ENCODE measurements at regions not wholly inside any gene's neighbourhood (a gene's known extent, or its start where the extent isn't known, plus 50 kb on each side); places are given as distances from the start of the nearest gene placed in this dataset.

DNA sequence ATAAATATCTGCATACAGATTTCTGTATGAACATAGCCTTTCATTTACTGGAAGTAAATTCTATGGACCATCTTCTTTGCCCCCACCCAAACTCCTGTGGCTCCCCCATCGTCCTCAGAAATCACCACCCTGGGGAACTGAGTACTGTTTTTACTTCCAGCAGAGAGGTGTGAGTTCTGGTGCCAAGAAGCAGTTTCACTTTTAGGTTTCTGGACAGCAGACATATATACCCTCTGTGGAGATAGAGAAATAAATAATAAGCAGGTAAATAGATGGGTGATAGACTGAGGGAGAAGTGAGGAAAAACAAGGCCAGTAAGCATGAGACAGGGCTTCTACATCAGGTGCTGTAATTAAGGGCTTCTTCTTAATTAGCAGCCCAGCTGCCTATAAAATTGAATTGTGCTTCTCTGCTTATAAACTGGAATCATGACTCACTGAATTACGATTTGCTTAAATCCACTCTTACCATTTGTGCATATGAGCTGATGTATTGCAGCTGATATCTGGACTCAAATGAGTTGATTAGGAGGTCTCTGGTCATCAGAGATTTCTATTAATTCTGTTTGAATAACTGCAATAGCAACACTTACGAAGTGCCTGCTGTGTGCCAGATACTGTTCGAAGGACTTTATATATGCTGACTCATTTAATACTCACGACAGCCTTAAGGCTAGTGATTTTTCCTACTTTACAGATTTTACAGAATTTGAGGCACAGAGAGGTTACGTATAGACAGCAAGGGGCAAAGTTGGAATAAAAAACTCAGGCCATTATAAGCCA lies 60.8 kb upstream of the DHX15 start:
- H3K4me2 ChIP-seq (ENCODE audit: low read depth, low read length) = peak overlapping the region; percentile 12; the same call in 1 of the 2 replicates

DNA sequence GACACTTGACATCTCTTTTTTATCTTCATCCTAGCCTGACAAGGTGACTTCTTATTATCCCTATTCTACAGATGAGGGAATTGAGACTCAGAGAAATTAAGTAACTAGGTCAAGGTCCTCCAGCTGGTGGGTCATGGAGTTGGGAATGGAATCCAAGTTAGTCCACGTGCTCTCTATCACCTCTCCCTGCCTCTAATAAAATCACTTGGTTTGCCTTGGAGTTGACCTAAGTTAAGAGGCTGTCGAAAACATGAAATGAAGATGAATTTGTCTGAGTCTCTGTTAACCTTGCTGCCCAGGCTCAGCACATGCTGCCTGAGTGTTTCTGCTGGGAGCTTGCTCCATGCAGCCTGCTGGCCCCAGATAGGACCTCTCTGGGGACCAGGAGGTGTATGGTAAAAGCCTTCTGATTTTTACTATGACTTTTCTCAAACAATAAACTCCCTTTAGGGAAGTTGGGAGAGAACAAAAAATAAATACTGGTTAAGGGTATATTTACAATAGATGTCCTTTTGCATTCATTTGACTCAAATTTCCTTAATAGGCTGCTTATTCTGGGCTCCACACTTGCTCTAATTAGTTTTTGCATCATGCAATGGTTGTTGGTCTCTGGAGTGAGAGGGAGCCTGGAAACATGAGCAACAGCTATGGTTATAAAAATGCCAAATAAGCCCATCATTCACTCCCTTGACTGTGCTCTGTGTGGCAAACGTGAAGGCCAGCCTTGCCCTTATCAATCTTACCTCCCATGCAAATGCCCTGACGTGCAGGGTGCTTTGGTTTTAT lies 61.6 kb upstream of the DHX15 start:
- Histone ChIP-seq H3K27me3 (replicated peaks; ENCODE audit: insufficient read depth, low read length) (no peaks in the 10 kb centered on the region), H2AFZ (ENCODE audit: low read length) (no peak overlapping the region), H3K27ac (ENCODE audit: low read length) (no peak overlapping the region), H3K4me2 (ENCODE audit: low read depth, low read length) (no peak overlapping the region), H3K36me3 (replicated peaks; ENCODE audit: insufficient read depth, low read length) (no peaks in the 10 kb centered on the region), H3K79me2 (ENCODE audit: low read length) (no peaks in the 10 kb centered on the region), H3K4me1 (ENCODE audit: low read length) (no peaks in the 10 kb centered on the region), H3F3A (ENCODE audit: insufficient read depth, low read length) (no peaks in the 10 kb centered on the region), H3K9ac (ENCODE audit: low read length) (no peak overlapping the region), H3K9me3 (replicated peaks; ENCODE audit: insufficient read depth, low read length) (no peaks in the 10 kb centered on the region), H4K20me1 (ENCODE audit: insufficient read depth, low read length) (no peaks in the 10 kb centered on the region), H3K9me2 (replicated peaks; ENCODE audit: insufficient read depth, low read length) (no peaks in the 10 kb centered on the region), H3K4me3 (ENCODE audit: low read length) (no peak overlapping the region)
- no peak for TF ChIP-seq EZH2 (optimal IDR thresholded peaks at IDR 0.05; ENCODE audit: low read depth, low read length)
- TF ChIP-seq EZH2phosphoT487 (IDR thresholded peaks at IDR 0.05; ENCODE audit: low read length) = no peak
- TF ChIP-seq CTCF (IDR thresholded peaks at IDR 0.05; ENCODE audit: low read length) = no peak
- DNase-seq = no peak

More for the DNA sequence above, 60.8 kb upstream of the DHX15 start:
- Histone ChIP-seq H3F3A (ENCODE audit: insufficient read depth, low read length) (no peaks in the 10 kb centered on the region), H3K36me3 (replicated peaks; ENCODE audit: insufficient read depth, low read length) (no peaks in the 10 kb centered on the region), H3K9me2 (replicated peaks; ENCODE audit: insufficient read depth, low read length) (no peaks in the 10 kb centered on the region), H3K4me1 (ENCODE audit: low read length) (no peaks in the 10 kb centered on the region), H3K9ac (ENCODE audit: low read length) (no peak overlapping the region), H3K27me3 (replicated peaks; ENCODE audit: insufficient read depth, low read length) (no peaks in the 10 kb centered on the region), H3K9me3 (replicated peaks; ENCODE audit: insufficient read depth, low read length) (no peaks in the 10 kb centered on the region), H3K4me3 (ENCODE audit: low read length) (no peak overlapping the region), H3K79me2 (ENCODE audit: low read length) (no peaks in the 10 kb centered on the region), H2AFZ (ENCODE audit: low read length) (no peak overlapping the region), H3K27ac (ENCODE audit: low read length) (no peak overlapping the region), H4K20me1 (ENCODE audit: insufficient read depth, low read length) (no peaks in the 10 kb centered on the region)
- no peak for DNase-seq
- TF ChIP-seq CTCF (IDR thresholded peaks at IDR 0.05; ENCODE audit: low read length) (no peak), EZH2 (optimal IDR thresholded peaks at IDR 0.05; ENCODE audit: low read depth, low read length) (no peak), EZH2phosphoT487 (IDR thresholded peaks at IDR 0.05; ENCODE audit: low read length) (no peak)

GRCh38 chr4:24646798-24647460 lies 62.6 kb upstream of the DHX15 start:
- H2AFZ ChIP-seq (ENCODE audit: low read length) = no peak overlapping the region
- H3K9me3 ChIP-seq (replicated peaks; ENCODE audit: insufficient read depth, low read length) = no peaks in the 10 kb centered on the region
- H3K36me3 ChIP-seq (replicated peaks; ENCODE audit: insufficient read depth, low read length) = no peaks in the 10 kb centered on the region
- DNase-seq = no peak
- no peak overlapping the region for H3K27ac ChIP-seq (ENCODE audit: low read length)
- no peaks in the 10 kb centered on the region for H3K79me2 ChIP-seq (ENCODE audit: low read length)
- H3F3A ChIP-seq (ENCODE audit: insufficient read depth, low read length) = no peaks in the 10 kb centered on the region
- H4K20me1 ChIP-seq (ENCODE audit: insufficient read depth, low read length) = no peaks in the 10 kb centered on the region
- TF ChIP-seq EZH2 (optimal IDR thresholded peaks at IDR 0.05; ENCODE audit: low read depth, low read length) = no peak
- no peak for TF ChIP-seq EZH2phosphoT487 (IDR thresholded peaks at IDR 0.05; ENCODE audit: low read length)
- TF ChIP-seq CTCF (IDR thresholded peaks at IDR 0.05; ENCODE audit: low read length) = no peak
- H3K27me3 ChIP-seq (replicated peaks; ENCODE audit: insufficient read depth, low read length) = no peaks in the 10 kb centered on the region
- H3K4me2 ChIP-seq (ENCODE audit: low read depth, low read length) = no peak overlapping the region
- no peak overlapping the region for H3K9ac ChIP-seq (ENCODE audit: low read length)
- no peaks in the 10 kb centered on the region for H3K4me1 ChIP-seq (ENCODE audit: low read length)
- H3K4me3 ChIP-seq (ENCODE audit: low read length) = no peak overlapping the region
- no peaks in the 10 kb centered on the region for H3K9me2 ChIP-seq (replicated peaks; ENCODE audit: insufficient read depth, low read length)
